Kidney epithelial cell (primary cell): ENCODE measurements at regions not wholly inside any gene's neighbourhood (a gene's known extent, or its start where the extent isn't known, plus 50 kb on each side); places are given as distances from the start of the nearest gene placed in this dataset.

Experiments
- DNase-seq: peaks from one replicate; pipeline ENCODE4 v3.0.0-alpha.2; 2010; ENCODE audit warnings: low read depth
- H3K27me3 ChIP-seq: 2 replicates; pipeline ENCODE4 v1.6.0; 2011; ENCODE audit warnings: low read length; ENCODE audit not compliant: control insufficient read depth, insufficient read depth
- H3K36me3 ChIP-seq: 2 replicates; pipeline ENCODE4 v1.5.1; 2011; ENCODE audit warnings: low read length; ENCODE audit not compliant: control insufficient read depth, insufficient read depth
- H3K4me3 ChIP-seq: 2 replicates; pipeline ENCODE4 v1.5.1; 2011; ENCODE audit warnings: low read depth, mild to moderate bottlenecking, control low read depth, low read length
- TF ChIP-seq, protein P1 (sequence below): IDR thresholded peaks from 2 replicates; pipeline ENCODE4 v1.5.1; 2011; ENCODE audit warnings: mild to moderate bottlenecking, moderate library complexity, low read length, control low read depth, inconsistent platforms; ENCODE audit not compliant: insufficient read depth, poor library complexity, severe bottlenecking

DNA sequence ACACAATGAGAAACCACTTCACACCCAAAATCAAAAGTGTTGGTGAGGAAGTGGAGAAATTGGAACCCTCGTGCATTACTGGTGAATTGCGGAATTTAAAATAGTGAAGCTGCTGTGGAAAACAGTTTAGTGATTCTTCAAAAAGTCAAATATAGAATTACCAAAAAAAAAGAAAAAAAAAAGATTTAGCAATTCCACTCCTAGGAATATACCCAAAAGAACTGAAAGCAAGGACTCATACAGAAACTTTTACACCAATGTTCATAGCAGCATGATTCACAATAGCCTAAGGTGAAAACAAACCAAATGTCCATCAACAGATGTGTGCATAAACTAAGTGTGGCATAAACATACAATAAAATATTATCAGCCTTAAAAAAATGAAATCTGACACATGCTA lies 364.3 kb upstream of the FAM241A start:
- TF ChIP-seq, protein P1, sequence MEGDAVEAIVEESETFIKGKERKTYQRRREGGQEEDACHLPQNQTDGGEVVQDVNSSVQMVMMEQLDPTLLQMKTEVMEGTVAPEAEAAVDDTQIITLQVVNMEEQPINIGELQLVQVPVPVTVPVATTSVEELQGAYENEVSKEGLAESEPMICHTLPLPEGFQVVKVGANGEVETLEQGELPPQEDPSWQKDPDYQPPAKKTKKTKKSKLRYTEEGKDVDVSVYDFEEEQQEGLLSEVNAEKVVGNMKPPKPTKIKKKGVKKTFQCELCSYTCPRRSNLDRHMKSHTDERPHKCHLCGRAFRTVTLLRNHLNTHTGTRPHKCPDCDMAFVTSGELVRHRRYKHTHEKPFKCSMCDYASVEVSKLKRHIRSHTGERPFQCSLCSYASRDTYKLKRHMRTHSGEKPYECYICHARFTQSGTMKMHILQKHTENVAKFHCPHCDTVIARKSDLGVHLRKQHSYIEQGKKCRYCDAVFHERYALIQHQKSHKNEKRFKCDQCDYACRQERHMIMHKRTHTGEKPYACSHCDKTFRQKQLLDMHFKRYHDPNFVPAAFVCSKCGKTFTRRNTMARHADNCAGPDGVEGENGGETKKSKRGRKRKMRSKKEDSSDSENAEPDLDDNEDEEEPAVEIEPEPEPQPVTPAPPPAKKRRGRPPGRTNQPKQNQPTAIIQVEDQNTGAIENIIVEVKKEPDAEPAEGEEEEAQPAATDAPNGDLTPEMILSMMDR: no peak
- Histone ChIP-seq H3K27me3 (no peaks in the 10 kb centered on the region), H3K4me3 (no peak overlapping the region), H3K36me3 (no peaks in the 10 kb centered on the region)
- DNase-seq: no peak

DNA sequence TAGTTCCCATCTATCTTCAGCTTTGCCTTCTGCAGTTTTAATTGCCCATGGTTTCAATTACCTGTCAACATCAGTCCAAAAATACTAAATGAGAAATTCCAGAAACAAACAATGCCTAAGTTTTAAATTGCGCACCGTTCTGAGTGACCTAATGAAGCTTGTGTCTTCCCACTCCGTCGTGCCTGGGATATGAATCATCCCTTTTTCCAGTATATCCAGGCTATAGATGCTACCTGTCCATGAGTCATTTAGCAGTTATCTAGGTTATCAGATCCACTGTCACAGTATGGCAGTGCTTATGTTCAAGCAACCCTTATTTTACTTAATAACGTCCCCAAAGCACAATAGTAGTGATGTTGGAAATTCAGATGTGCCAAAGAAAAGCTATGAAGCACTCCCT lies 363.6 kb upstream of the FAM241A start:
- TF ChIP-seq, protein P1: no peak
- no peaks in the 10 kb centered on the region for H3K27me3 ChIP-seq
- no peak overlapping the region for H3K4me3 ChIP-seq
- H3K36me3 ChIP-seq: no peaks in the 10 kb centered on the region
- no peak for DNase-seq

DNA sequence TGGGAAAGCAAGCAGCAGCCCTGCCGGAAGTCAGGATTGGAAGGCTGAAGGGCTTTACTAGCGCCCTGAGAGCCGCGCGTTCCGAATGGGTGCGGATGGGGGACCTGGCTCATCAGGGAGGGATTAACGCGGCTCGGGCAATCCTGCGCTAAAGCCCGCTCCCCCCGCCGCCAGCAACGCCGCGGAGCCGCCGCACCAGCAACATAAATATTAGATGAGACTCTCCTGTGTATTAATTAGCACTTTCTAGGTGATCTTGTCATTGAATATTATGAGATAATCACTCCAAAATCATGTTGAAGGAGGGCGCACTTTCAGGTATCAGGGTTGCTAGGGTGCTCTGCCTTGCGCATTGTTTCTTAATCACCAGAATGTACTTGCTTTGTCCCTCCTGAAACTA lies 357.2 kb upstream of the FAM241A start:
- no peaks in the 10 kb centered on the region for H3K27me3 ChIP-seq
- peak overlapping the region; percentile 26 for H3K4me3 ChIP-seq
- no peak for DNase-seq
- TF ChIP-seq, protein P1: no peak
- H3K36me3 ChIP-seq: no peaks in the 10 kb centered on the region

DNA sequence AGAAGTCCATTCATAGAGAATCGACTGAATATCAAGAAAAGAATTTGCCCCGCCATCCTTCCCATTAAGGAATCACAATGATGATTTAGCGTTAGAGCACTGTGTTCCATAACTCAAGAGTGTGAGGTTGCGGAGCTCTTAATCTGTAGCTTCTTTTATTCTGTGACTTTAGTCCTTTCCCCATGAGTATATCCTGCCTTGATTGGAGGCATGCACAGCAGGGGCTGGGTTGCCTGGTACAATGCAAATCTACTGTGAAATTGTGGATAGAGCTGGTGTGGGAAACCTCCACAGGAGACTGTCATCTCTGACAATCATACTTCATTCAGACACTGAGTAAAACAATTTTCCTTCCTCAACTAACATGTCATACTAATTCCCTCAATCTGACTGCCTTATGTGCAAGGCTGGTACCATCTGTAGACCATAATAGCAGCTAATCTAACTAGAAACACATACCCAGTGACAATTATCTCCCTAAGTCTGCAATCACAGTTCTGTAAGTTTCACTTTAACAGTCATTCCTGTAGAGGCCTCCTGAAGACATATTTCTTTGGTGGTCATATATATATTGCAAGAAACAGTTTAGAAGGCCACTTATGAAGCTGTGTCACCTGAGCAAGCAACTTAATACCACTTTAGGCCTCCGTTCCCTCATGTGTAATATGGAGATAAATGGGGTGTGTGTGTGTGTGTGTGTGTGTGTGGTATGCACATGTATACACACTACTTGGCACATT lies 355.2 kb upstream of the FAM241A start:
- TF ChIP-seq, protein P1: no peak
- Histone ChIP-seq H3K4me3 (no peak overlapping the region), H3K27me3 (no peaks in the 10 kb centered on the region), H3K36me3 (no peaks in the 10 kb centered on the region)
- no peak for DNase-seq

DNA sequence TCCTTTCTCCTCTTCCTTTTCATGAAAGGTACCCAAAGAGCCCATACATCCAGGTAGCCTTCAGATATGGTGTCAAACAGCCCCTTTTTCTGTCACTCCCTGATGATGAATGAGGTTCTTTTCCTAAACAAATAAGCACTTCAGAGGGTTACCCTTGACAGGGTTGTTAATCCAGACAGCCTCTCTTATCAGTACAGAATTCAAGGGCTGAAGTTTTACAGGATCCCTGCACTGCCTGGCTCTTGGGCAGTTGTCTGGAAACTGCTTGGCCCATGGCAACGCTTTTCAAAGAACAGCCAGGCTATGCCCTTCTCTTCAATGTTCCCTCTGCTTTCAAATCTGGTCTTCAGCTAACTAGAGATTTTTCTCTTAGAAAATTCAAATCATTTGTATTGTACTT lies 352.6 kb upstream of the FAM241A start:
- H3K27me3 ChIP-seq: no peaks in the 10 kb centered on the region
- no peak for DNase-seq
- no peaks in the 10 kb centered on the region for H3K36me3 ChIP-seq
- TF ChIP-seq, protein P1: no peak
- no peak overlapping the region for H3K4me3 ChIP-seq
